ENCODE measurements at regions not wholly inside any gene's neighbourhood (a gene's known extent, or its start where the extent isn't known, plus 50 kb on each side); places are given as distances from the start of the nearest gene placed in this dataset.

DNA sequence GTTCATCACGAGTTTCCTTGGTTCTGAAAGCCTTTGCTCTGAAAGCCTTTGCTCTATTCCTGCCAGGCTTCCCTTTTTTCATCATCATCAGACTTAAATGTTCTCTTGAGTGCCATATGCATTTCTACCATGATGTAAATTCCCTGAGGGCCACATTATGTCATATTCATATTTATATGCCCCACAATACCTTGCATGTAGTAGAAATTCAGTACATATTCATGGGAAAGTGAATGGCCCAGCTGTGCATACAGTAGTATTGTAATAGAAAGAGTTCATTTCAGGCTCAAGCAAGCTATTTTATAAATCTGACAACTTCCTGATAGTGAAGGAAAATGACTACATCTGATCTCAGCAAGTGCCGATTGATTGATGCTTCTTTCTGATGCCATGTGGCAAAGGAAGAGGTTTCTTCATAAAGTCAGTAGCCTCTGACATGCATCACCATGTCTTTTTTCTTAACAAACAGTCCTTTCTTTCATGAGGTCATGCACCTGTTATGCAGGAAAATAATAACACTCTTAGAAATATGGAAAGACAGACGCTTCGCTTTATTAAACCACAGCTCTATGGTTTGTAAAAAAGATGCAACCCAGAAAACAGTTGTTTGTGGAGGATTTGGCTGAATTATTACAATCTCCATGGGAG, 308.7 kb downstream of the SAMD5 start:
- no peak for DNase-seq (ENCODE audit: low read depth in 2 of 2)

DNA sequence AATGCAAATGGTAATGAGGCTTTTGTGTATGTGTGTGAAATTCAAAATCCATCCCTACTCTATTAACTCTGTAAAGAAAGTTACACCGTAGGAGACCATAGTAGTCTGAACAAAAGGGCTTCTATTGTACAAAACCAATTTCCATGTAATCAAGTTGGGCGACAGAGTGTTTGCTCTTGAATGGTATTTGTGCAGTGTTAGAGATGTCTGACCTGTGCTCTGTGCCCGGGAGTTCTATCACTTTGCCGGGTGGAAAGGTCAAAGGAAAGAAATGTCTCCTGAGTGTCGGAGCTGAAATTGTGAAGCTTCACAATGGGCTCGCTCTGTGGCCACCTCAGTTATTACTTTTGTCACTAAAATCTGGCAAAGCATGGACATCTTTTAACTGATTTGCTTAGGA, 312.0 kb downstream of the SAMD5 start:
- DNase-seq (ENCODE audit: low read depth in 2 of 2), result no peak

DNA sequence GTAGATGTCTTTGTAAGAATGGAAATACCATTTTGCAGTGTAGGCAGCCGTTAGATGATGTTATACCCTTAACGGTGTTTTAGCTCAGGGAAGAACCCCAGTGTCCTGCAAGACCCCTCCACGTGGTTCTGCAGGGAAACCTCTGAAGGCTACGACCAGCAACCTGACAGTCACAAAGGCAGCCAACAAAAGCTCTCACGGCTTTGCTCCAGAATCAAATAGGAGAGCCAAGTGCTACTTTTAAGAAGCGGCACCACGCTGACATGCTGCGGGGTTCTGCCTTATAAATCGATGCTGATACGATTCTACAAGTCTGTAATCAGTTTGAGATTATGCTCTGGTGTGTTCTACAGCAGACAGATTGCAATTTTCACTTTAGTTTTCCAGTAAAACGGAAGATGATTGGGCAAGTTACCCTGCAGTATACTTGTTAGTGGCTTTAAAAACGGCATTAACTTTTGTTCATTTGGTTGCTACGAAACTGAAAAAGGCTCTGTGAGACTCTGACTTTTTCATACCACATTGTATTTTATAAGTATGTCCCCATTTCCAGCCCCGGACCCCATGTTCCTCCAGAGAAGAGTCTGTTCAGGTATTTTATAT, 312.9 kb downstream of the SAMD5 start:
- no peak for DNase-seq (ENCODE audit: low read depth in 2 of 2)

DNA sequence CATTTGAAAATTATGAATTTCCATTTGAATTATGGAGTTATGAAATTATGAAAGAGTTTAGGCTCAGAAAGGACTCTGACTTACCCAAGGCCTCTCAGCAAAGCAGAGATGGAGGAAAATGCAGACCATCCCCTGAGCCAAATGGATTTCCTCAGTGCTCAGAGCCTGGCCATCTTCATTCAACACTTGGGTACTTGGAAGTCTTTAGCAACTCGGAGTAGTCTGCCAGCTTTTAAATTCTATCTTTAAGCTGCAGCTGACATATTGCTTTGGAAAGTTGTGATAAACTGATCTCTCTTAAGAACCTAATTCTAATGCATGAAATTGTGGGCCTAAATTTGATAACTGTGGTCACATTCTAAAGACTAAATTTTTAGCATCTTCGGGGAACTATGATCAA, 315.4 kb downstream of the SAMD5 start:
- no peak for DNase-seq (ENCODE audit: low read depth in 2 of 2)

DNA sequence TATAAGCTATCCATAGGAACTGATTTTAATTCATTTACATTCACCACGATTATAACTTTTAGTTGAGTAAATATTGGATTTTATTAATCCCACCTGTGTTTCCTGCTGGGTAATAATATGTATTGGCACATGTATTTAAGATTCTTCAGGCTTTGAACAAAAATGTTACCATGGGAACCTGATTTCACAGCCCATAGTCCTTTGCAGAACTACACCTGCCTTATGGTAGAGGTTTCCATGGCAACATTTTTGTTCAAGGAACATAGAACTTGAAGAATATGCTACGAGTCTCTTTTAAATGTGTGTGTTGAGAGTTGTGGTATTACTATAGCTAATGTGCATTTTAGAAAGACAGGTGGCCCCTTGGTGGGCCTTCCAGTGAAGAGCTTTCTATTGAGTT, 317.4 kb downstream of the SAMD5 start:
- no peak for DNase-seq (ENCODE audit: low read depth in 2 of 2)

DNA sequence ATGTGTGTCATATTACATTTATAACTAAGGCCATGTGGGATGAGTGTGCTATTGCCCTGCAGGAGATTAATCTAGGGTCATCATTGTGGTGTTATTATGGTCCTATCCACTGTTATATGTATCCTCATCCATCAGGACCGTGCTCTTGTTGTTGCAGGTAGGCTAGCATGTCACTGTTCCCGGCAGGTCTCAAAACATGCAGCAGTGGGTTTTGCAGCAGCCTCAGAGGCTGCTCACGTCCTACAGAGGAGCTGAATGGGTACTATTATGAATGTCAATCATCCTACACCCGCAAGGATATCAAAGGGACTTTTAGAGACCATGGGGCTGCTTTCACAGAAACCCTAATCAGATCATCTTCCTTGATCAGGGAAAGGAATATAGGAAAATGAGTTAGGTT, 318.2 kb downstream of the SAMD5 start:
- no peak for DNase-seq (ENCODE audit: low read depth in 2 of 2)

DNA sequence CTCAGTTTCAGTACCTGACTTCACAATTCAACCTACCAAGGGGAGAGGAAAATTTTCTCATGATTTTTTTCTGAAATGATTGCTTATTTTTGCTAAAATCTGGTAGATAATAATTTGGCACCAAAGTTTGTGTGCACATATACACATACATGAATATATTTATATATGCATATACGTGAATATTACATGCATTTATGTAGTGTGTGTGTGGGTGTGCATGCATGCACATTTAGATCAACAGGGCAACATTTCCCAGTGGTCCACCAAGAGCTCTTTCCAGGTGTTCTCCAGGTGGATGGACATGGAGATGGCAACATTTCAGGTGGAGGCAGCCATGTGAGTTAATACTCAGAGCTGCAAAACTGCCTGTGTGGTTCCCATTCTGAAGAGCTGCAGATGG, 320.9 kb downstream of the SAMD5 start:
- DNase-seq (ENCODE audit: low read depth in 2 of 2), result no peak

DNA sequence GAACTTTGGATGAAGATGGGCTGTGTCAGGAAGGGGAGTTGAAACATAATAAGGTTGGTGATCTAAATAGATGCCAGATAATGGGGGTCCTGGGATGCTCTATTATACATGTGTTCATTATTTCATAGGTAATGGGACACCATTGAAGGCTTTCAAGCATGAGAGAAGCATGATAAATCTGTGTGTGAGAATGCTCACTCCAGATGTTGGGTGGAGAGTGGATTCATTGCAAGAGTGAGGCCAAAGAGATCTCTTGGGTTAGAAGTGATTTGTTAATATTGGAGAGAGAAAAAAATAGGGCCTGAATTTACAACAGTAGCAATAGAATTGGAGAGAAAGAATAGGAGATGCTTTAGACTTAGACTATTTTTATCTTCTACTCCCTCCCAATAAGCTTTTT, 321.3 kb downstream of the SAMD5 start:
- DNase-seq (ENCODE audit: low read depth in 2 of 2), result no peak

DNA sequence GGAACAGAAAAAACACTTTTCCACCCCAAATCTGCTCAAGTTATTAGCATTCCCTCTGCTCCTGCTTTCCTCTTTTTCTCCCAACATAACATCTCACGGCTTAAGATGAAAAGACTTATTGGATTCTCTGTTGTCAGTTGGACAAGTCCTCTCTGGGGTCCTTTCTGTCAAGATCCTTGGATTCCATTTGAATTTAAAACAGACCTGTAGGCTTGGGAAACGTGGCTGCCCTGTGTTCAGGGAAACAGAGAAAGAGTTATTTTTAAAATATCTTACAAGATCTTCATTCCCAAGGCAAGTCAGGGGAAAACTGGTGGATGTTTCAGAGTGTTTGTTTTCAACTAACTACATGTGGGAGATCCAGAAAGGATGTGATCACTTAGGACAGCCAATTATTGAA, 322.9 kb downstream of the SAMD5 start:
- no peak for DNase-seq (ENCODE audit: low read depth in 2 of 2)

DNA sequence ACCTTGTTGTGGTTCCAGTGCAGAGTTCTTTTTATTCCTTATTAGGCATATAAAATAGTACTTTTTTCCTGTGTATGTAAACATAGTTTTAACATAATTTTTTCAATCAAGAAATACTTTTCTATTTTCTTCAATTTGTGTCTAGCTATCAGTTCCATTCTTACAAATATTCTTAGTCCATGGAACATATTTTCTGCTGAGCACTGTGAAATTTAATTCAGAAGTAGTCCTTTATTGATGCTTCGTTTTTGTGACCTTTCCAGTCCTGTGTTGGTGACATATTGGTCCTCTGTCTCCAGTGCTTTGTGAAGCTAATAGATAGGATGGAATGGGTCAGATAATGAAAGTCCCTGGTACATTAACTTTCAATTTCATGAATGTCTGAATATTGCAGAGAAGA, 325.1 kb downstream of the SAMD5 start:
- no peak for DNase-seq (ENCODE audit: low read depth in 2 of 2)

DNA sequence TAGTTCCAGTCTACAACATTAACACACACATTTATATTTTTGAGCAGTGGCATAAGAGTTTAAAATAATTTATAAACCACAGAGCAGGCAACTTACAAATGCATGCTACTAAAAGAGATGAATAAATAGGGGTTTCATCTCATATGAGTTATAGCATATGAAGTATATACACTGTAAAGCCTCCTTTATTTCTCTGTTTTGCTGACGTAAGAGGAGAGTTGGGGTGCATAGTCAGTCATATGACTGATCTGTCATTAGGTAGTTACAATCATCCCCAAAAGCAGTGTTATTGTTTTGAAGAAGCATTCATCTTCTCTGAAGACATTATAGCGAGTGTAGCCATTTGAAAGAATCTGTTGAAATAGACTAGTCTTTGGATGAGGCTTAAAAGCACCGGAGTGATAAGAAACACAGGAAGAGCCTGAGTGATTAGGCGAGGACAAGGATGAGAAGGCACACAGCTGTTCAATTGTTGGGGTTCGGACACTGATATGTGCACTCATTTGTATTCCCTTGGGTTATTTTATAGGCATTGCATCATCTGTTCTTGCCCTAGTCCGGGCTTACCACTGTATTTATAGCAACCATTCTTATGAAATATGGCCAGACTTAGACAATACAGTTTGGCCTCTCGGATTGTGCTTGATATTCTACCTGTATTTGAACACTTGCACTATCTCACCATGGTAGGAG, 325.7 kb downstream of the SAMD5 start:
- no peak for DNase-seq (ENCODE audit: low read depth in 2 of 2)

DNA sequence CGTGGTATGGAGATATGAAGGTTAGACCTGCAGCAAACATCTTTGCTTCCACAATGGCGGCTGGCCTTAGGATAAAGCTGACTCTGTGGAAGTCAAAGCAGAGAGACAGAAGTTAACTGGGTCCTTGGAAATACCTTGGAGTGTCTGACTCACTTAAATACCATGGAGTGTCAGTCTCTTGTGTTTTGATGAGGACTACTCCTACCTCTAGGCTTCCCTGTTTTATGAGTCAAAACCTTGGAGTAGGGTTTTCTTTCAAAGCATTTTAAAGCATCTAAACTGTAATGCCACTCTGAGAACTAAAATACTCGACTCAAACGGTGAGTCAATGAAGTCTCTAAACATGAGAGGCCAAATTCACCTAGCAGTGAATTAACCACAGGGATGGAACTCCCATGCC, 329.1 kb downstream of the SAMD5 start:
- DNase-seq (ENCODE audit: low read depth in 2 of 2), result no peak

DNA sequence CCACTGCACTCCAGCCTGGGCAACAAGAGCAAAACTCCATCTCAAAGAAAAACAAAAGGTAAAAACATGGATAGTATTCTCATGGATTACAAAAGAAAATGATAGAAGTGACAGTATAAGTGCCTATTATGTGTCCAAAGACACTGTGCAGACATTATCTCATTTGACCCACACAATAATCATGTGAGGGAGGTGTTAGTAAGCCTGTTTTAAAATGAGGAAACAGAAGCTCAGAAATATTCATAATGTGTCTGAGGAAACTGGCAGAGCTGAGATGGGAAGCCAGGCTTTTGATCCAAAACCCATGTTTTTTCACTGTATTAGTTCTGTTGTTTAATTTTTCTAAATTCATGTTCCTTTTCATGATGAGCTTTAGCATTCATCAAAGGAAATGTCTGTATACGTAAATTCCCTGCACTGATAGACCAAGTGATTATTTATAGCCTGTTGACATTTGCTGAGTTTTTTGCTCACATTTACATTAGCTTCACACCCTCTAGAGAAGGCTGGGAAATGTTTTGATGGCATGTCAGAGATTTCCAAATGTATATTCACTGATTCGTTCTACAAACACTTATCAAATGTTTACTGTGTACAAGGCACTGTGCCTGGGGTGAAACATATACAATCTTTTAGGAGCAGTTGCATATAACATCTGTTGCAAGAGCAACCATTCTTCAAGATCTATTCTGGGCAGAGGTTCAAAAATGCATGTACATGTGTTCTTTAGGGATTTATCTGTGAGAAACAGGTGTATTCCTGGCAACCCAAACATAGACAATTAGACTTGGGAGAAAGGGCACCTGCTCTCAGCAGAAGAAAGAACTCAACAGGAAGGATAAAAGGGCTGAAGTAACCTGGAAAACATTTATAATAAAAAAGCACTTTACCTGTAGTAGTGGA, 331.5 kb downstream of the SAMD5 start:
- DNase-seq (ENCODE audit: low read depth in 2 of 2), result no peak

DNA sequence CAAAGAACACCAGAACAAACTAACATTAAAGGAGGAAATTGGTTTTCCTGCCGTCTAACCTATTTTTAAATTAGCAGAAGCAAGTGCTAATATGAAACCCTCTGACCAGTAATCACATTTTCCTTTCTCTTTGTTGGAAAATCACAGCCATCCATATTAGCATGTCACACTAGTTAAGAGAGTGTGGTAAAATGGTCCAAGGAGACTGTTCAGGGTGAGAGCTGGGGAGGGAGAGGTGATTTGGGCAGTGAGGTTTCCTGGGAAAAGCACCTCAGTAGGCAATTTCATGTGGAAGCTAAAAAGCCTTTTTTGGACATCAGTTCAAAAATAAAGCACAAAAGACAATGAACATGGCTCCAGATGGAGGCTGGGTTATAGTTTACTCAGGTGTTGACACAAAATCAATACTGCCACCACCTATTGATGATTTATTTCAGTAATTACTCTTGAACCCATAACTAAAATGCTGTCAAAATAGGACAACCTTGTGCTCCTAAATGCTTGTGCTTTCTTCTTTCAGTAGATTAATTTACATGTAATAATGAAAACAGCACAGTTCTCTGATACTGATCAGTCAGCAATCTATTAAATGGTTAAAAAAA, 333.2 kb downstream of the SAMD5 start:
- no peak for DNase-seq (ENCODE audit: low read depth in 2 of 2)

DNA sequence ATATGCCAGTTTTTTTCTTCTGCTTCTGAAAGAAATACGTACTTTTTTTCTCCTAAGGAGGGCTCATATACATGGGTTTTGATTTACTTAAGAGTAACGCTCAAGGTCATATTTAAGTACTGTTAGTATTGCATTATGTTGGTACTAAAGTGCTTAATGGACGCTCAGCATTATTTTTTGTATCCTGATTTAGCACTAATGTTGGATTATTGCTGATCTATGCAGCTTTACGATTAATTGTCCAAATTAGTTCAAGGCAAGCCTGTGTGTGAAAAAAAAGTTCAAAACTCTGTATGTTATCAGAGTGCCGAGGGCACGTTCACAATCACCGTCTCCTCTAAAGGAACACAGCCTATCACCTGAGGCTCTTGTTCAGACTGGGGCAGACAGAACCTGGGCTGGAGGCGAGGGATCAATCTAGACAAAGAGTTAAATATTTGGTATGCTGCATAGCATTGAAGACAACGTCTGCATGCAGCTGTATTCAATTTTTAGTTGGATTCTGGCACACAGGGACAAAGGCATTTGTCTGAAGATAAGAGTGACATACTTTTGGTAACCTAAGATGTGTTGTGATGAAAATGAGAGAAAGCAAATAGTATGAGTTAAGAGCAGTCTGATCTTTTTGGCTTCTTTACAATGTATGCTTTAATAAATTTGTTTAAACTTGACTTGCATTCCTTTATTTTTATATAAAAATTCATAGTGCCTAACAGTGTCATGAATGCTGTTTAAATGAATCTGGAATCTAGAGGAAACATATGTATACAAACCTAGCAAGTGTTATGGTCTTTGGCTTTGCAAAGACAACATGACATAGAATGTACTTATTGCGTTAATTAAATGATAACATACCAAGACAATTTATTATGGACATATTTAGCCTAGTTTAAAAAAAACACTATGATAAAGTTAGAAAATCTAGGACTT, 341.2 kb downstream of the SAMD5 start:
- no peak for DNase-seq (ENCODE audit: low read depth in 2 of 2)

DNA sequence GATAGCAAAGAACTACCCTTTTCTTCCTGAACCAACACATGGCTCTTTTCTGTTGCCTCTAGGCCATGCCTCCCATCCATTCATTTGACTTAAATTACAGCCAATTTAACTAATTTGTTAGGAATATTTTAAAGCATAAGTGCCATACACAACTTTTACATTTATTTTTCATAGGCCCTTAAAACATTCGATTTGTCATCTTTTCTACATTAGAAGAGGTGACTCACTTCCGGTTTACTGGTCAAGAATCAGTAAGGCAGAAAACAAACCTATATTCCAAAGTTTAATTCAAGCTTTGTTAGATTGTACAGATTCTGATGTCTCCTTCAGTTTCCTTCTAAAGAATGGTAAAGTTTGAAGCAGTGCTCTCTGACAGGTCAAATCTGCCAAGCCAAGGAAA, 344.3 kb downstream of the SAMD5 start:
- no peak for DNase-seq (ENCODE audit: low read depth in 2 of 2)

DNA sequence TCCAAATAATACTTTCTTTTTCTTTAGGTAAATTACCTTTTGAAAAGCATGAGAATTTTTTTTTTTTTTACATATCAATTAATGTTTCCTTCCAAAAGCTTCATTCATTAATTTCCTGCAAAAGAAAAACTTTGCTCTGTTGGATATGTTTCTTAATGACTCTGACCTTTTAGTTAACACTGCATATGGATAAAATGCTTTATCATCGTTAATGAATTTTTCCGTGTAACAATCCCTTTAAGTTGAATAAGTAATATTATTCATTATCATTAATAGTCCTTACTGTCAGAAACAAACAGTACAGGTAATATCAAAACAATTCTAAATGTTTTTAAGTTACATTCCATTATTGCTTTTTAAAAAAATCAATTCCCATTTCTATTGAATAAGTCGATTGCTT, 345.1 kb downstream of the SAMD5 start:
- no peak for DNase-seq (ENCODE audit: low read depth in 2 of 2)

DNA sequence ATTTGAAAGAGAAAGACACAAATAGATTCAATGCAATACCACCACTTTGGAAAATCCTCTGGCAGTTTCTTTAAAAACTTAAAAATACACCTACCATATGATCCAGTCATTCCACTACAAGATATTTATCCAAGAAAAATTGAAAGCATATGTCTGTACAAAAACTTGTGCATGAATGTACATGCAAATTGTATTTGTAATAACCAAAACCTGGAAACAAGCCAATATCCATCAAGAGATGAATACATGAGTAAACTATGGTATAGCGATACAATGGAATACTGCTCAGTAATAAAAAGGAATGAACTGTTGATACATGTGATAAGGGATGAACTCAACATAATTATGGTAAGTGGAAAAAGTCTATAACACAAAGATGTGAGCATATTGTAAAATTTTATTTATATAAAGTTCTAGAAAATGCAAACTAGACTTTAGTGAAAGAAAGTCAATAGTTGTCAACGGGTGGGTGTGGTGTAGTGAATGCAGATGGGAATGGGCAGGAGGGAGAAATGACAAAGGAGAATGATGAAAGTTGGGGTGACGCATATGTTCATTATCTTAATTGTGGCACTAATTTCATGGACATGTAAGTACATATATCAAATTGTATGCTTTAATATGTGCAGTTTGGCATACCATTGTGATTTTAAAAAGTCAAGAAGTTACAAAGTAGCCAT, 347.5 kb downstream of the SAMD5 start:
- DNase-seq (ENCODE audit: low read depth in 2 of 2), result no peak

DNA sequence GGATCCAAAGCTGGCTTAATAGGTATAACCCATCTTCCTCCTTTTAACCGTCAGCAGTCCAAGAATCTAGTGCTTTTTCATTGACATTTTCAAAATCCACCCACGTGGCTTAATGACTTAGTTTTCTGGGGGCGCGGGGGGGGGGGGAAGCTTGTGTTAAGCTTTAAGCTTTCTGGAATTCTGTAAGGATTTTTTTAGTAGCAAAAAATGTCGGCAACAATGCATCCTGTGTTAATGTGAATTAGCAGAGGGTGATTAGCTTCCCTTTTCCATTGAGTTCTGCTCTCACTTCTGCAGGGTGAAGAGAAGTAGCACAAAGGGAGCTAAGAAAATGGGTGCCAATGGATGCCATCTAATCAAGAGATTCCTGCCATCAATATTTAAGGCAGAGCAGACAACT, 348.2 kb downstream of the SAMD5 start:
- DNase-seq (ENCODE audit: low read depth in 2 of 2), result no peak

DNA sequence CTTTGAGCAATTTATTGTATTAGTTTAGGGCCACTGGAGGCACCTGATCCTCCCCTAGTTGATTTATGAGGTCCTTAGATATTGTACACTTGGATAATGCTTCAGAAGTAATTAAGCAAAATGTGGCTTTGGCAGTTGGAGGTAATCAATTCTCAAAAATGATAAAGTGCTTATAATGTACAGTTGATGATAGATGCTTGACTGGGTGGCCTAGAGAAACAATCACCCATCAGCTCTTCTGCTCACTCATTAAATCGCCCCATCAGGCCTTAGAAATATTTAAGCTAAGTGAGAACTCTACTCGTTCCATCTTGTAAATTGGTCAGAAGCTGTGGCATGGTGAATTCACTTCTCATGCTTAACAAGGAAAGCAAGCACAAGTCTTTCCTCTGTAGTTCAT, 349.9 kb downstream of the SAMD5 start:
- no peak for DNase-seq (ENCODE audit: low read depth in 2 of 2)
